Stimulated activated CD4-positive, alpha-beta T cell treated with anti-CD3 and anti-CD28 coated beads, Interleukin-1b, Interleukin-23, amount 100 ng/mL, for 4 hours (primary cell): ENCODE measurements at regions not wholly inside any gene's neighbourhood (a gene's known extent, or its start where the extent isn't known, plus 50 kb on each side); places are given as distances from the start of the nearest gene placed in this dataset.
"Not testable (repeated sequence)": the region's sequence is repeated elsewhere in the genome, so short reads cannot be mapped to it uniquely, and the experiment has no call there.

Experiments used
- DNase-seq, 2 donors: peaks; one replicate each; pipeline ENCODE4 v3.0.0-alpha.2; 2020; ENCODE audit warnings: low read depth in 2 of 2

- no peak for DNase-seq
Measured at GRCh38 chr1:245025525-245025924, 129.3 kb upstream of the KIF26B start.

DNA sequence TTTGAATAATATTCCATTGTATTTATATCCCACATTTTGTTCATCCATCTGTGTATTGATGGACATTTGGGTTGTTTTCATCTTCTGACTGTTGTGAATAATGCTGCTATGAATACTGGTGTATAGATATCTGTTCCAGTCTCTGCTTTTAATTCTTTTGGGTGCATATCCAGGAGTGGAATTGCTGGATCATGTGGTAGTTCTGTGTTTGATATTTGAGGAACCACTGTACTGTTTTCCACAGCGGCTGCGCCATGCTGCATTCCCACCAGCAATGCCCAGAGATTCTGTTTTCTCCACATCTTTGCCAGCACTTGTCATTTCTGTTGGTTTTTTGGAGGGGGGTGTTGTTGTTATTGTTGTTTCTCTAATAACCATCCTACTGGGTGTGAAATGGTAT lies 131.6 kb upstream of the KIF26B start:
- DNase-seq = no peak

- DNase-seq = no peak
Measured at GRCh38 chr1:245019910-245020486, 134.8 kb upstream of the KIF26B start.

- no peak for DNase-seq
Measured at GRCh38 chr1:245016700-245017099, 138.1 kb upstream of the KIF26B start.

DNA sequence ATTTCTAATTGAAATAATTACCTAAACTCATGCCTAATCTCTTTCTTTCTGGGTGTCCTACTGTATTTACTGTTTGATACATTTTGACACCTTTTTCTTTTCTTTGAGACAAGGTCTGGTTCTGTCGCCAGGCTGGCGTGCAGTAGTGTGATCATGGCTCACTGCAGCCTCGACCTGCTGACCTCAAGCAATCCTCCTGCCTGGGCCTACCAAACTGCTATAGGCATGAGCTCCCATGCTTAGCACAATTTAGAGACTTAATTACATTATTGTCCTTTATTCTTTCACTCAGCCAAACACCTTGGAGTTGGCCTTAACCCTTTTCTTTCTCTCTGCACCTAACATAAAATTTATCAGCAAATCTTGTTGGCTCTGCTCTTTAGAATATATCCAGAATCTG lies 139.8 kb upstream of the KIF26B start:
- DNase-seq = no peak

DNA sequence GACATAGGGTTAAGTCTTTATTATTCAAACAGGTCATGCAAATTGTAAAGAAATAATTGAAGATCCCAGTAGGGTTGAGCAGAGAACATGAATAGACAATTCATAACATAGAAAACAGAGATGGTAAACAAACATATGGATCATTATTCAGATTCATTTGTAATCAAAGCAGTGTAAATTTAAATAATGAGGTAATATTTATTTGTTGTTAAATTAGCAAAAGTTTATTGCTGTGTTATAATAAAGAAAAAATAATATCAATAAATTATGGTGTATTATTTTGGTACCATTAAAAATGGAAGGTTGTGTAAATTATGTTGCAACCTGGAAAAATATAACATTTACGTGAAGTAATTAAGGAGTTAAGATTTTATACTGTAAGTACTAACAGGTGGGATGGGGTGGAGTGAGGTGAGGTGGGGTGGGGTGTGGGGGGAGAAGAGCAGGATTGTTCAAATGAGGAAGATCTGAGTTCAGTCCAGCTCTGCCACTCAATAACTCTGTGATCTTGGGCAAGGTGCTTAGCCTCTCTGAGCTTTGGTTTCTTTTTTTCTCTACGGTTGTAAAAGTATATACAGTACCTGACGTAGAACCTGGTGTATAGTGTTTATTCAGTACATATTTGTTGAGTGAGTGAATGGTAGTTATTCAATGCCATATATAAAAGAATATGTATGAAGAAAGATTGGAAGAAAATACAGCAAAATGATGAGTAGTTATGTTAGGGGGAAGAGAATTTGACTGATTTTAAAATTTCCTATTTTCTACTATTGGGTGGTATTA lies 140.3 kb upstream of the KIF26B start:
- no peak for DNase-seq

GRCh38 chr1:245010018-245010614 lies 144.7 kb upstream of the KIF26B start:
- DNase-seq = no peak

- DNase-seq = no peak
Measured at GRCh38 chr1:245008761-245009160, 144.4 kb upstream of the HNRNPU start.

GRCh38 chr1:245007852-245008251 lies 143.5 kb upstream of the HNRNPU start:
- no peak for DNase-seq

- DNase-seq = no peak
Measured at GRCh38 chr1:245003246-245003645, 138.9 kb upstream of the HNRNPU start.

GRCh38 chr1:245001252-245001651 lies 136.9 kb upstream of the HNRNPU start:
- DNase-seq = no peak

DNA sequence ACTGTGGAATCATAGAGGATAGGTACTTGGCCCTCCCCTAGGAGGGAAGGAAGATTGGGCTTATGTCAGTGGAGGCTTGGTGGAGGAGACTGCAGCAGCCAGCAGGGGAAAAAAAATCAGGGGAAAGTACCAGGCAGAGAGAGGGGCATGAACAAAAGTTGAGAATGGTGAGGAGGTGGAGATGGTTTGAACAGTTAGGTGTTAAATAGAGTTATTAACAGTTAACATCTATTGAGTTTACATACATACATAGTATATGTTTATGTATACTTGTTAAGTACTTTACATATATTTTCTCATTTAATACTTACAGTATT lies 136.5 kb upstream of the HNRNPU start:
- no peak for DNase-seq

DNA sequence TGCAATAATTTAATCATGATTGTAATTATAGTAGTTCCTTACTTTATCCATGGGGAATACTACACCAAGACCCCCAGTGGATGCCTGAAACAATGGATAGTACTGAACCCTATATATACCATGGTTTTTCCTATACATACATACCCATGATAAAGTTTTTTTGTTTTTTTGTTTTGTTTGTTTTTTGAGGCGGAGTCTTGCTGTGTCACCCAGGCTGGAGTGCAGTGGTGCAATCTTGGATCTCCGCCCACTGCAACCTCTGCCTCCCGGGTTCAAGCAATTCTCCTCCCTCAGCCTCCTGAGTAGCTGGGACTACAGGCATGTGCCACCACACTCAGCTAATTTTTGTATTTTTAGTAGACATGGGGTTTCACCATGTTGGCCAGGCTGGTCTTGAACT lies 135.3 kb upstream of the HNRNPU start:
- DNase-seq = not testable (repeated sequence)

GRCh38 chr1:244998717-244999346 lies 134.5 kb upstream of the HNRNPU start:
- no peak for DNase-seq

- no peak for DNase-seq
Measured at GRCh38 chr1:244995602-244996400, 131.5 kb upstream of the HNRNPU start.

GRCh38 chr1:244992833-244993232 lies 128.5 kb upstream of the HNRNPU start:
- DNase-seq = no peak

DNA sequence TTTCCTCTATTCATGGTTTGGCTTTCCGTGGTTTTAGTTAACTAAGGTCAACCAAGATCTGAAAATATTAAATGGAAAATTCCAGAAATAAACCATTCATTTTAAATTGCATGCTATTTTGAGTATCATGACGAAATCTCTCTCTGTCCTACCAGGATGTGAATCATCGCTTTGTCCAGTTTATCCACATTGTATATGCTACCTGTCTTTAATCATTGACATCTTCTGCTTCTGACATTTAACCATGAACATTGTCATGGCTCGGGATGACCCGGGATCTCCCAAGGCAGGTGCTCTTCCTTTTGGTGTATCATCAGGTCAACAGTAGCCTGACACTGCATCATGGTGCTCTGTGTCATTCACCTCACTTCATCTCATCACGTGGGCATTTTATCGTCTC lies 125.5 kb upstream of the HNRNPU start:
- no peak for DNase-seq

DNA sequence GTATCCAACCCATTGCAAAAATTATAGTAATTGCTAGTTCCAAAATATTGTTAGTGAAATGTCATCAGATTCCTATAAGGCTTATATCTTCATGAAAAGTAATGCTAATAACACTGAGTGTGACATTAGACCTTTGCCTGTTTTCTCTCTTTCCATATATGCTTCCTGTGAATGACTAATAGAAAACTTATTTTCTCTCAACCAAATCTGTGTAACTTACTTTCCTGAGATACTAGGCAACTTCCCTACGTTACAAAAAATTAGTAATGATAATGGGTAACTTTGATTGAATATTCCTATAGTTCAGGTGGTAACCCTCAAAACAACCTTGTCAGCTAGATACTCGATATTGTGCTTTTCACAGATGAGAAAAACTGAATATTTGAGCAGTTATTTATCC lies 124.2 kb upstream of the HNRNPU start:
- DNase-seq = no peak

GRCh38 chr1:244980605-244981004 lies 116.3 kb upstream of the HNRNPU start:
- no peak for DNase-seq

GRCh38 chr1:244974550-244974949 lies 110.2 kb upstream of the HNRNPU start:
- no peak for DNase-seq

GRCh38 chr1:244974106-244974505 lies 109.8 kb upstream of the HNRNPU start:
- no peak for DNase-seq

DNA sequence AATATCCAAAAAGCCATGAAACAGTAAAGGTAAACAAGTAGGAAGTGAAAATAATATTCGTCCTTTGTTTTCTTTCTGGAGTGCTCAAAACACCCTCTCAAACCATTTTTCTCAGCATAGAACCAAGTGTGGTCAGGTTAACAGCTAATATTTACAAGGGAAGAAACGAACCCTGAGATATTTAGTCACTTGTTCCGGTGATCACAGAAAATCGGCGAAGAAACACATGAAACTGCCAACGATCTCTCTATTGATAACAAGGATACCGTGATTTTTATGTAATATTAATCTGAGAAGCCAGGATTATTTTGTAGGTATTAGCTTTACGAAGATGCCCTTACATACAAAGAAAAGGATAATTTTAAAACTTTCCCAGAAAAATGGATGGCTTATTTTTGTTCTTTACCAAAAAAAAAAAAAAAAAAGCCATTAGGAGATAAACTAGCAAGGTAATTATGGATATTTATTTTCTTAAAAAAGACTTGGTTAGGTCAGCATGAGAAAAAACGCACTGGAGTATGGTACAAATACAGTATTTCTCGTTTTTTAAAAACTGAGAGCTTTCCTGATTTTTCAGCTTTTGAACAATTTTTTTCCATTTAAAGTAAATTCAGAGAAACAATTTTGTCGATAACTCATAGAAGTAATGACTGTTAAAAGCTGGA lies 107.3 kb upstream of the HNRNPU start:
- DNase-seq = peak in 1 of 2 donors; percentile 7
